Aorta (tissue), 5 donors: ENCODE measurements at regions not wholly inside any gene's neighbourhood (a gene's known extent, or its start where the extent isn't known, plus 50 kb on each side); places are given as distances from the start of the nearest gene placed in this dataset.
A peak's percentile ranks its signal among the peaks of the same experiment; 100 is the strongest.

Experiments
- ATAC-seq: fragments of 200-7000 bp; cut with Tn5 transposase; one replicate; pipeline ENCODE4 v1.9.1; 2022; ENCODE audit warnings: moderate library complexity; ENCODE audit not compliant: low FRiP score
- DNase-seq, 2 donors: peaks; one replicate each; pipeline ENCODE4 v3.0.0-alpha.2; 2020
- H3K27ac ChIP-seq, 2 donors: one replicate each; pipeline ENCODE4 v1.5.1; 2013; ENCODE audit warnings: low read length in 2 of 2, mild to moderate bottlenecking in 2 of 2, moderate library complexity in 2 of 2, control low read depth in 1 of 2, inconsistent platforms in 1 of 2, low read depth in 1 of 2
- H3K27me3 ChIP-seq, 2 donors: one replicate each; pipeline ENCODE4 v1.6.1; 2013; ENCODE audit warnings: control low read depth in 1 of 2, low read length in 1 of 2, mild to moderate bottlenecking in 1 of 2, moderate library complexity in 1 of 2; ENCODE audit not compliant: insufficient read depth in 2 of 2, control insufficient read depth in 1 of 2
- H3K36me3 ChIP-seq, 2 donors: one replicate each; pipeline ENCODE4 v1.6.1; 2013; ENCODE audit warnings: control low read depth in 1 of 2, low read length in 1 of 2, mild to moderate bottlenecking in 1 of 2; ENCODE audit not compliant: insufficient read depth in 2 of 2, control insufficient read depth in 1 of 2
- H3K4me1 ChIP-seq, 2 donors: one replicate each; pipeline ENCODE4 v1.6.1; 2013; ENCODE audit warnings: low read length in 2 of 2, control low read depth in 1 of 2, mild to moderate bottlenecking in 1 of 2, moderate library complexity in 1 of 2; ENCODE audit not compliant: insufficient read depth in 2 of 2, control insufficient read depth in 1 of 2
- H3K4me3 ChIP-seq, 2 donors: one replicate each; pipeline ENCODE4 v1.5.1; 2013; ENCODE audit warnings: low read length in 2 of 2, control low read depth in 1 of 2, mild to moderate bottlenecking in 1 of 2
- H3K9me3 ChIP-seq: one replicate; pipeline ENCODE4 v1.6.1; 2013; ENCODE audit warnings: mild to moderate bottlenecking, low read length; ENCODE audit not compliant: control insufficient read depth
- WGBS, 2 donors: extraction: QIAGEN DNeasy Blood & Tissue Kit; methylation state at CpG; one replicate each; pipeline ENCODE4 v1.1.7; 2013; 5-methylcytosine and 5-hydroxymethylcytosine counted together
- intact Hi-C, 2 donors: fragments of 100-400 bp; cut with DNase I; formaldehyde crosslinking; loops; one replicate each; pipeline versions ENCODE4 v1.14.2 to v1.15.0; 2022
- donor health status: healthy with polysubstance abuse.
- donor health status: Bipolar disorder and iron deficiency.
- donor health status: DM: no; HTN: no; CAD: no.
- donor health status: DM: no; HTN: no; CAD: no.
- donor health status: DM: yes; HTN: yes; CAD: no.

- Histone ChIP-seq H3K36me3 (no peaks in the 10 kb centered on the region), H3K27ac (no peak overlapping the region), H3K4me3 (no peak overlapping the region), H3K4me1 (no peaks in the 10 kb centered on the region), H3K9me3 (no peaks in the 10 kb centered on the region), H3K27me3 (no peaks in the 10 kb centered on the region)
- DNase-seq: no peak
- no peak for ATAC-seq
- intact Hi-C loops: no loop called here
- WGBS, 2 donors: 80 to 81% methylated on average over 4 of the region's 4 CpGs
These were observed 304.9 kb upstream of the TCF21 start for GRCh38 chr6:133583907-133584427.

- ATAC-seq (no peak), DNase-seq (no peak)
- Histone ChIP-seq H3K4me1 (no peaks in the 10 kb centered on the region), H3K36me3 (no peaks in the 10 kb centered on the region), H3K9me3 (no peaks in the 10 kb centered on the region), H3K4me3 (no peak overlapping the region), H3K27ac (no peak overlapping the region), H3K27me3 (no peaks in the 10 kb centered on the region)
- 38 to 40% methylated on average over 2 of the region's 2 CpGs for WGBS, 2 donors
- intact Hi-C loops: no loop called here
These were observed 304.1 kb upstream of the TCF21 start for GRCh38 chr6:133584823-133585222.

GRCh38 chr6:133585978-133586377, 302.9 kb upstream of the TCF21 start:
- ATAC-seq (no peak), DNase-seq (no peak)
- H3K27ac ChIP-seq: no peak overlapping the region
- H3K4me3 ChIP-seq: no peak overlapping the region
- no peaks in the 10 kb centered on the region for H3K4me1 ChIP-seq
- 80 to 91% methylated on average over 2 of the region's 2 CpGs for WGBS, 2 donors
- H3K36me3 ChIP-seq: no peaks in the 10 kb centered on the region
- intact Hi-C loops: no loop called here
- H3K27me3 ChIP-seq: no peaks in the 10 kb centered on the region
- no peaks in the 10 kb centered on the region for H3K9me3 ChIP-seq

DNA sequence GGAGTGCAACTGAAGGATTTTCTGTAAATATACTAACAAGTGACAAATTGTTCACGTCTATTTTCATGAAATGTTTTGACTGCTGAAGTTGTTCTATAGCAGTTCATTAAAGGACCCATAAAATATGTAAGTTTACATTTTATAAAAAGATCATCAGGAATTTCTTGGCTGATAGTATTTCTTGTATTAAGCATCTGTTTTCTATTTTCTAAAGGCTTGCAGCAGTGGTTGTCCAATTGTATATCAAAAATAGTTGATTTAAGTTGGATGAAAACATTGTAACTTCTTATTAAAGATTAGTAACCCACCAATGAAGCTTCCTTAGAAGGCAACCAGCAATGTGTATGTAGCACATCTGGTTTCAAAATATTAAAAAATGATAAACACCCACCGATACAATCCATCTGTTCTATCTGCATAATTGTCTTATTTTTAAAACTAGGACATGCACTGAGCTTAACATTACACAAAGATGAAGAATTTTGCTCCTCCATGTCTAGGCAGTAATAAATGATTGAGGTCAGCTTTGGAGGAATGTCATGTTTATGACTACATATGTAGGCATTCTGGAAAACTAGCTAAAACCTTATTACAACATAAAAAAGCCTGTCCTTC, 301.3 kb upstream of the TCF21 start:
- Histone ChIP-seq H3K36me3 (no peaks in the 10 kb centered on the region), H3K4me3 (no peak overlapping the region), H3K4me1 (no peaks in the 10 kb centered on the region), H3K27me3 (no peaks in the 10 kb centered on the region), H3K9me3 (no peaks in the 10 kb centered on the region), H3K27ac (no peak overlapping the region)
- intact Hi-C loops: no loop called here
- no peak for ATAC-seq
- DNase-seq: no peak
- WGBS, 2 donors: 64 to 83% methylated on average over 2 of the region's 2 CpGs

GRCh38 chr6:133590196-133590595, 298.7 kb upstream of the TCF21 start:
- H3K4me1 ChIP-seq: no peaks in the 10 kb centered on the region
- H3K27ac ChIP-seq: no peak overlapping the region
- intact Hi-C loops: no loop called here
- H3K27me3 ChIP-seq: no peaks in the 10 kb centered on the region
- DNase-seq (no peak), ATAC-seq (no peak)
- no peaks in the 10 kb centered on the region for H3K9me3 ChIP-seq
- 70 to 82% methylated on average over 5 of the region's 5 CpGs for WGBS, 2 donors
- no peak overlapping the region for H3K4me3 ChIP-seq
- no peaks in the 10 kb centered on the region for H3K36me3 ChIP-seq

DNA sequence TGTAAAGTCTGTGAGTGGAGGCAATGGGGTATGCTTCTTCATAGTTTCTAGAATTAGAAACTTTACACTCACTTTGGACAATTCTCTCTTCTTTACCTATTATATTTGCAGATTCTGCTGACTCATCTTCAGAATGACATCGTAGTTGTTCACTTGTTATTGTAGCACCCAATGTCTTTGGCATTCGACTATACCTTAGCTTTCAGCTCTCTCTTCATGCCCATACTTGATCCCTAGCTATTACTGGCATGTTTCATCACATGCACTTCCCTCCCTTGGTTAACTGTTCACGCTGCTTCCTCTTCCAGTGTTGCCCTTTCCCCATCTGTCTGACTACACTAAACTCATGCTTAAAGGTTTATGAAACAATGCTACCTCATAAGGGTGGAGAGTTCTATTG, 298.1 kb upstream of the TCF21 start:
- Histone ChIP-seq H3K27ac (no peak overlapping the region), H3K27me3 (no peaks in the 10 kb centered on the region), H3K4me1 (no peaks in the 10 kb centered on the region), H3K9me3 (no peaks in the 10 kb centered on the region), H3K4me3 (no peak overlapping the region), H3K36me3 (no peaks in the 10 kb centered on the region)
- WGBS, 2 donors: 86 to 91% methylated on average over 3 of the region's 3 CpGs
- intact Hi-C loops: no loop called here
- ATAC-seq: no peak
- DNase-seq: no peak

DNA sequence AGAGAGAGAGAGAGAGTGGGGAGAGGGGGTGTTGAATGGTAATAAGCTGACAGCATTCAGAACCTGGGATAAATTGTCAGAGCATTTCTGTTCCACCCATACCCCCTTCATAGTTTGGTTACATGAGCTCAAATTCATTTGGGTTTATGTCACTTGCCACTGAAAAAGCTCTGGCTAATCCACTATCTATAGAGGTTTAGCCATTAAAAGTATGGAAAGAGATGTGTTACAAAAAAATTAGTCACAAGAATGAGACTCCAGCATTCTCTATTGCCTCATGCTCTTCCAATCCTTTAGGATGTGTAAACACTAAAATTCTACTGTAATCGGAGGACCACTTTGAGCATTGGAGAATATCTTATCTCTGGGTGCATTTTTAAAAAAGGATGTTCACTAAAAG, 297.6 kb upstream of the TCF21 start:
- H3K27ac ChIP-seq: no peak overlapping the region
- no peaks in the 10 kb centered on the region for H3K4me1 ChIP-seq
- no peaks in the 10 kb centered on the region for H3K27me3 ChIP-seq
- 75 to 84% methylated on average over 1 of the region's 1 CpG for WGBS, 2 donors
- H3K4me3 ChIP-seq: no peak overlapping the region
- H3K9me3 ChIP-seq: no peaks in the 10 kb centered on the region
- intact Hi-C loops: no loop called here
- H3K36me3 ChIP-seq: no peaks in the 10 kb centered on the region
- ATAC-seq (no peak), DNase-seq (no peak)

GRCh38 chr6:133594652-133595110, 294.2 kb upstream of the TCF21 start:
- Histone ChIP-seq H3K4me3 (peak overlapping the region in 1 of 2 donors; percentile 26), H3K27ac (no peak overlapping the region), H3K4me1 (no peaks in the 10 kb centered on the region), H3K36me3 (no peaks in the 10 kb centered on the region), H3K9me3 (no peaks in the 10 kb centered on the region), H3K27me3 (no peaks in the 10 kb centered on the region)
- DNase-seq (no peak), ATAC-seq (no peak)
- intact Hi-C loops: no loop called here
- WGBS, 2 donors: 30 to 33% methylated on average over 8 of the region's 8 CpGs

DNA sequence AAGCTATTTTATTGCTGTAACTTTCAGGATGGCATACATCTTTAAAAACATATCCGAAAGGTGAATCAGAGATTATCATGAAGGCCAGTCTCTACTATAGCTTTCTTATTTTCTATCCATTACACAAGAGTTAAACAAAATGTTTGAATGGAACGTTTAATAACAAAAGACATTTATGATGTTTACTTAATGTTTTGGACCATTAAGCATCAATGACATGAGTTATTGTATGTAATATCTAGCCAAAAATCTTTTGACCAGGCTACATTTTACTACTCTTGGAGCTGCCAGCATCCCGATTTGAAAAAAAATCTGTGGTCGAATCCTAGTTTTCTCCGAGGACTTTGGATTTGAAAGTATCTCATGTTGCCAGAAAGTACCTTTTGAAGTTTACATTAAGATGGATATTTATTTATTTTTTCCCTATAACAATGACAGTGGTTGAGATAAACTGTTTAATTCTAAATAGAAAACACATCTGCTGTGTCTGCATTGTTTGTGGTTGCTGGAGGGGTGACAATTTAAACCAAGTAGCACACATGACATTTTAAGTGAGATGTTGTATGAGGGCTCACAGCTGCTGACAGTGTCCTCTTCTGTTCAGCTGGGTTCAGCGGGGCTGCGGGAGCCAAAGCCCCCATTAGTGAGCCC, 293.7 kb upstream of the TCF21 start:
- Histone ChIP-seq H3K9me3 (no peaks in the 10 kb centered on the region), H3K27me3 (no peaks in the 10 kb centered on the region), H3K4me1 (no peaks in the 10 kb centered on the region), H3K4me3 (no peak overlapping the region), H3K27ac (no peak overlapping the region), H3K36me3 (no peaks in the 10 kb centered on the region)
- DNase-seq (no peak), ATAC-seq (no peak)
- intact Hi-C loops: no loop called here
- 45 to 49% methylated on average over 7 of the region's 7 CpGs for WGBS, 2 donors
